Liver (tissue), 3 donors: ENCODE measurements at regions not wholly inside any gene's neighbourhood (a gene's known extent, or its start where the extent isn't known, plus 50 kb on each side); places are given as distances from the start of the nearest gene placed in this dataset.

Experiments used
- CTCF ChIP-seq: fragments of 150-350 bp; IDR thresholded peaks from 2 replicates; pipeline ENCODE4 v1.5.1; 2017; ENCODE audit warnings: improper control_type of control experiment, low read depth, low read length; ENCODE audit not compliant: missing input control
- EGR1 ChIP-seq, 2 donors: IDR thresholded peaks; 2 replicates each; pipeline ENCODE4 v1.6.1; 2016 to 2018; ENCODE audit warnings: antibody characterized with exemption in 2 of 2, low read depth in 2 of 2
- GABPA ChIP-seq, 2 donors: IDR thresholded peaks in 1 of 2; conservative IDR thresholded peaks in 1 of 2; 2 replicates each; pipeline ENCODE4 v1.6.1; 2016; ENCODE audit warnings: antibody characterized with exemption in 2 of 2, mild to moderate bottlenecking in 1 of 2, moderate library complexity in 1 of 2
- HNF4A ChIP-seq, 2 donors: conservative IDR thresholded peaks; 2 replicates each; pipeline ENCODE4 v1.6.1; 2016; ENCODE audit warnings: antibody characterized with exemption in 2 of 2, mild to moderate bottlenecking in 2 of 2
- JUND ChIP-seq, 2 donors: IDR thresholded peaks; 2 replicates each; pipeline ENCODE4 v1.6.1; 2016; ENCODE audit warnings: antibody characterized with exemption in 2 of 2
- MAX ChIP-seq: IDR thresholded peaks from 2 replicates; pipeline ENCODE4 v1.6.1; 2016; ENCODE audit warnings: antibody characterized with exemption
- RAD21 ChIP-seq, 2 donors: IDR thresholded peaks; 2 replicates each; pipeline ENCODE4 v1.6.1; 2016; ENCODE audit warnings: antibody characterized with exemption in 2 of 2, mild to moderate bottlenecking in 2 of 2
- RXRA ChIP-seq, 2 donors: IDR thresholded peaks; 2 replicates each; pipeline ENCODE4 v1.6.1; 2017 to 2018; ENCODE audit warnings: antibody characterized with exemption in 2 of 2, mild to moderate bottlenecking in 1 of 2
- TAF1 ChIP-seq: conservative IDR thresholded peaks from 2 replicates; pipeline ENCODE4 v1.6.1; 2016; ENCODE audit warnings: antibody characterized with exemption, mild to moderate bottlenecking
- YY1 ChIP-seq: IDR thresholded peaks from 2 replicates; pipeline ENCODE4 v1.6.1; 2016; ENCODE audit warnings: antibody characterized with exemption, mild to moderate bottlenecking
- donor health status: healthy.
- donor health status: healthy.

GRCh38 chr14:81686512-81686911 lies 152.9 kb upstream of the SEL1L start:
- TF ChIP-seq CTCF (no peak), MAX (no peak), RXRA (IDR thresholded peaks at IDR 0.05) (no peak), JUND (IDR thresholded peaks at IDR 0.05) (no peak), TAF1 (no peak), RAD21 (IDR thresholded peaks at IDR 0.05) (no peak), HNF4A (conservative IDR thresholded peaks at IDR 0.05) (no peak), GABPA (IDR thresholded peaks at IDR 0.05 in 1 of 2, conservative IDR thresholded peaks at IDR 0.05 in 1 of 2) (no peak), YY1 (no peak), EGR1 (IDR thresholded peaks at IDR 0.05; ENCODE audit: low read depth in 2 of 2) (no peak)
